GM21825 (cell line): ENCODE measurements at regions not wholly inside any gene's neighbourhood (a gene's known extent, or its start where the extent isn't known, plus 50 kb on each side); places are given as distances from the start of the nearest gene placed in this dataset.
"Not testable (repeated sequence)": the region's sequence is repeated elsewhere in the genome, so short reads cannot be mapped to it uniquely, and the experiment has no call there.

Experiments
- ATAC-seq: cut with Tn5 transposase; IDR thresholded peaks from one replicate; pipeline ENCODE4 v1.9.1; 2021; ENCODE audit warnings: mild to moderate bottlenecking, moderate library complexity; ENCODE audit not compliant: unreplicated experiment

DNA sequence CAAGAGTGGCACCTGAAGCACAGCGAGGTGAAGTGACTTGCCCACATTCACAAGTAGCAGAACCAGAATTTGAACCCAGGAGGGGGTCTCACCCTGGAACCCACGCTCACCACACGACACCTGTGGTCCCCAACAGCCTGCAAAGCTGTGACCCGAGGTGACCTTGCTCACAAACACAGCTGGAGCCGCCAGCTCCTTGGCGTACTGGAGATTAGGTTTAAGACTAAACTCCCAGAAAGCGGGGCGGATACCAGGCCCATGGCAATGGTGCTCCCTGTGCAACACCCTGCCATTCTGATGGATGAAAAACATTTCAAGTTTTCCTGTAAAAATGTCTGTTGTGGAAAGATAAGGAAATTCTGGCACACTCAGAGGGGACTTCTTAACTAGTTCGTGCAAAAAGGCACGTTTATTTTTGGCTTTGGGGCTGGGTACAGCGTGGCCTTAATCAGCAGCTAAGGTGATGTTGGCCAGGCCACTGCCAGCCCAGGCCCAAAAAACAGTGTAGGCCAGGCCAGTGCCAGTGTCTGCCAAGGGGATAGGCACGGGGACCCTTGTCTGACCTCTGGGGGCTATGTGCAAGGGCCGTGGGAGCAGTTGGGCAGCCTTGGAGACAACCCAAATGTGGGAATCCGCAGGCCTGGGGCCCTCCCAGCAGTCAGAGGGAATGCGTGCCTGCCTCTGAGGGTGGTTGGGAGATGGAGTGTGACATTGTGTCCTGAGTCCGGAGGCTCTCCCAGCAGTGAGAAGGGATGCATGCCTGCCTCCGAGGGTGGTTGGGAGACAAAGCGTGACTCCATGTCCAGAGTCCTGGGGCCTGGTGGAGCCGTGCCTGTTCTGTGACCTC, 185.0 kb upstream of the HS6ST1 start:
- ATAC-seq, result no peak

DNA sequence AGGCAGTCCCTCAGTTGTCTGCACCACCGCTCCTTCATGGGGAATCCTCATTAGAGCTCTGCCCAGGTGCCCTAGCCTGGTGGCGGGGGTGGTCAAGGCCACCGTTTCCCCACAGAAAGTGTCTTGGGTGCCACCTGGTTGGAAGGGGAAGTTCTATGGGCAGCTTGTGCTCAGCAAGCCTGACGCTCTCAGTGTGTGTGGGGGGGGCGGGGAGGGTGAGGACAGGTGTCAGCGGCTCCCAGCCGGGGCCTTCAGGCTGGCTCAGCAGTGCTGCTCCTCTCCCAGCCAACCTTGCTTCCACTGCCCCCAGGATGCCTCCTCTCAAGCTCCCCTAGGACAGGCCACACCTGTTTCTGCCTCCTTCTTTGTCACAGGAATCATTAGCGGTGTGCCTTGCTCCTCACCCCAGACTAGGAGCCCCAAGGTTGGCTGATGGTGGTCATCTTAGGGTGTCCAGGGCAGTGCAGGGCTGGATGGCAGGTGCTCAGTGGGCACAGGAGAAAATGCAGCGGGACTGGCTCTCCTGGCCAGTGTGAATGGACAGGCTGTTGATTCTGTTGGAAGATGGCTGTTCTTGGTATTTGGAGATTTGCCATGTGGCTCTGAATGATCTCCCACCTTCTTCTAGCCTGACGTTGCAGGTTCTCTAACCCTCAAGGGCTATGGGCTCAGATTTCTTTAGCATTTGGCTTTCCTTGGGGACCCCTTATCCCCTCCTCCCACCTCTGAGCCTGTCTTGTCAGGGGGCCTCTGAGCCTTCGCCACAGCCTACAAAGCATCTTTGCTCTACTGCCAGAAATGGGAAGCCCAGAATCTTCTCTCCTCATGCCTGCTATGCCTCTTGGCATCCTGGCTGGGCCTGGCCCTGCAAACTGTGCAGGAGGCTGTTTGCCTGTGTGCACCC, 185.8 kb upstream of the HS6ST1 start:
- ATAC-seq, result peak; percentile 81

- ATAC-seq, result no peak
Measured at GRCh38 chr2:128505150-128505490, 186.5 kb upstream of the HS6ST1 start.

DNA sequence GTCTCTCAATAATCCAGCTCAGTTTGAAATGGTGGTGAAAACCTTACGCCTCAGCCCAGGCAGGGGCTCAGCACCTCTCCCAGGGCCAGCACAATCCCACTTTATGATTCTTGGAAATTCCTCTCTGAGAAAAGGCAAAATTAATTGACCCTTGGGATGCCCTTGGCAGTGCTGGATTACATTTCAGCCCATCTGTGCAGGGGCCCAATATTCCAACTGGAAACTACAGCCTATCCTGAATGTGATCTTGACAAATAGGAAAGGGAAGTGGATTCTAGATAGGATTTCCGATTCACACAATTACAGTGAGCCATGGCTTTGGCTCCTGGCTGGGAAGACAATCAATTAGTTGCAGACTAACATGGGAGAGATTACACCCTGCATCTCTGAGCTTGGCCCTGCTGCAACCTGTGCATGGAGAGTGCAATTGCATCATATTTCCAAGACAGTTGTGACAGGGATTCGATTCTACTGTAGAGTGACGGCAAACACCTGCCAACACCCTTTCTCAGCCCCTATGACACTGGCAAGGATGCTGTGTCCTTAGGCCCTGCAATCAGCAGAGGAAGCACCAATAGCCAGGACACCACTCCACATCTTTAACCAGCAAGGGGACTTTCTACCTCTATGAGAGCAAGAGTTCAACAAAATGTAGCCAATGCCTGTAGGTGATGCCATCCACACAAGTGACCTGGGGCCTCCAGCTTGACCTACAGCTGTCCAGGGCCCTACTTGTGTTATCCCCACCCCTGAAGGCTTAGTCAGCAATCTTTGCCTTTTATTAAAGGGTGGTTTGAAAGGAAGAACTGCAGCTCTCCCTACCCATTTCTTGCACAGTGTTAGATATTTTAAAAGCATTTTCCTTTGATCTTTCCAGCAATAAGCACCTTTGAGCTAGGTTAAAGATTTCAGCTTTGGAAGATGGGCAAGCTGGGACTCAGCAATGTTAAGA, 187.2 kb upstream of the HS6ST1 start:
- ATAC-seq, result no peak

- no peak for ATAC-seq
Measured at GRCh38 chr2:128506534-128506933, 187.9 kb upstream of the HS6ST1 start.

- no peak for ATAC-seq
Measured at GRCh38 chr2:128510701-128511397, 192.2 kb upstream of the HS6ST1 start.

- ATAC-seq, result no peak
Measured at GRCh38 chr2:128511731-128512378, 193.2 kb upstream of the HS6ST1 start.

- no peak for ATAC-seq
Measured at GRCh38 chr2:128512379-128513115, 193.9 kb upstream of the HS6ST1 start.

DNA sequence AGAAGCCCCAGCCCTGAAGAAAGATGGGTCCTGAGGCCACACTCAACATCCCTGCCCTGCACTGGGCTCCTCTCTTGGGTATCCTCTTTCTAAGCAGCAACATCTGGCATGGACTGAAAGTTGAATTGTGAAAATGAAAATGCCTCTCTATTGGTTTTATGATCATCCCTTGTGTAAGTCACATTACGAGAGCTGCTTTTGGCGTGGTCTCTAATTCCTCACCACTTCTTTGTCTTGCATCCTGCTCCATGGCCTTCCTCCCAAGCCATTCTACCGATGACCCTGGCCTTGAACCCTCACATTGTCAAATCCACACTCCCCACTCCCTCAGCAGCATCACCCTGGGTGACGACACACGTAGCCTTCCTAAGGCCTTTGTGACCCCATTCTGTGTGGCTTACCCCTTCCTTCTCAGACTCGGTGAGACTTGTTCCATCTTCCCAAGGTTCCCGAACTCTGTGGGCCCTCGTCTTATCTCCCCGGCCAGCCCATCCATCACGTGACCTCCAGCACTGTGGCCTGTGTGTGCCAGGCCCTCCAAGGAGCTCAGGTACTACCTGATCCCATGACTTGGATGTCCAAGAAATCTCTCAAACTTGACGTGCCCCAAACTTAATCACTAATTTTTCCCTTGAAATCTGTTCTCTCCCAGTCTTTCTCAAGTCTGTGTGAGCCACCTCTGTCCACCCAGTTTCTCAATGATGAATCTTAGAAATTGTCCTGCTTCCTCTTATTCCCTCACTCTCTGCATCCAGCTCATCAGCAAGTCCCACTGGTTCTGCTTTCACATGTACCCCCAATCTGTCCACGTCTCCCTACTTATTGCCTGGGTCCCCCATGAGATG, 194.7 kb upstream of the HS6ST1 start:
- ATAC-seq, result no peak

GRCh38 chr2:128513961-128514283, 195.3 kb upstream of the HS6ST1 start:
- peak; percentile 79 for ATAC-seq

- no peak for ATAC-seq
Measured at GRCh38 chr2:128514555-128514955, 195.9 kb upstream of the HS6ST1 start.

DNA sequence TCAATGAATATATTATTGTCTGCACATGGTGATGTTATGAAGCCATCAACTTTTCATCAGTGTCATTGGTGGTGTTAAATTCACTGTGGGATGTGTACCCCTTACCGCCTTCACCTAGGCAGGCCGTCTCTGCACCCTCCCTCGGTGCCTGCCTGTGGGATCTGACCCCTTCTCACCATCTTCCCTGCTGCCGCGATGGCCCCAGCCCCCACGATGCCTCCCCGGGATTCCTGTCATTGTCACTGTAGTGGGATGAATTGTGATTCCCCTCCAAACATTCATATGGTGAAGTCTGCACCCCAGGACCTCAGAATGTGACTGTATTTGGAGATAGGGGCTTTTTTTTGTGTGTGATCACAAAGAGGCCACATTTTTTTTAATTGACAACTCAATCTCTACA, 198.3 kb upstream of the HS6ST1 start:
- ATAC-seq, result no peak

DNA sequence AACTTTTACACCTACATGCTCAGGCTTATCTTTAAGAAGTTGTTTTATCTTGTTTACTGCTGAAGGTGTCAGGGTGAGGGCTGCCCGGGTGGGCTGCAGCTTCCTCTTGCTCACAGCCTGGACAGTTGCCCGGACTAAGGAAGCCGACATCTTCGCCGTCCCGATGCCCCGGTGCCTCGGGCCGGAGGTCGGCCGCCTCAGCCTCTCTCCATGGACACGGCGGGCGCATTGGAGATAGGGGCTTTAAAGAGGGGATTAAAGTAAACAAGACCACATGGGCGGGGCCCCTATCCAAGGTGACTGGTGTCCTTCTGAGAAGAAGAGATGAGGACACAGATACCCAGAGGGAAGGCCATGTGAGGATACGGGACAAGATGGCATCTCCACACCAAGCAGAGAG, 200.4 kb upstream of the HS6ST1 start:
- ATAC-seq, result not testable (repeated sequence)

DNA sequence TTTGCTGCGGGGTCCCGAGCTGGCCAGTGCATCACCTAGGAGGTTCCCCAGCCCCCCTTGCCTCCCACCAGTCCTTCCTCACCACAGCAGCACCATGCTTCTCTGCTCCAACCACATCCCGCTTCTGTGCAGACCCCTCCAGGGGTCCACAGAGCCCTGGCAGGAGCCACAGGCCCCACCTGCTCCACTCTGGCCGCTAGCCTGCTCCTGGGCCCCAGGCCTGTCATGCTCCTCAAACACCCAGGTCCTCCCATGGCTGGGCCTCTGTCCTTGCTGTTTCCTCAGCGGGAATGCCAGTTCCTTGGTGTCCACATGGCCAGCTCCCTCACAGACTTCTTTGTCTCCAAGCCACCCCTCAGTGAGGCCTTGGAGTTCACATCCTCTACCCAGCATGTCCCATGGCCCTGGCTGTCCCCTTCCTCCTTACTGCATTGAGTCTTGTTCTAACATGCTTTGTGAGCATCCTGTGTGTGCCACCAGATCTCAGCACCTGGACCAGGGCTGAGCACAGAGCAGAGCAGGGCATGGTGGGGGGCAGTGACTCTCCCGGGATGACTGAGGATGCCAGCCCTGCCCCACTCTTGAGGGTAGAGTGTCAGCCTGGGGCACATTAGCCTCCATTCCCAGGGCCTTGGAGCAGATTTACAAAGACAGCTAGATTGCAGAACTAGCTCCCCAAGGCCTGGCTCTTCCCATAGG, 201.0 kb upstream of the HS6ST1 start:
- no peak for ATAC-seq

DNA sequence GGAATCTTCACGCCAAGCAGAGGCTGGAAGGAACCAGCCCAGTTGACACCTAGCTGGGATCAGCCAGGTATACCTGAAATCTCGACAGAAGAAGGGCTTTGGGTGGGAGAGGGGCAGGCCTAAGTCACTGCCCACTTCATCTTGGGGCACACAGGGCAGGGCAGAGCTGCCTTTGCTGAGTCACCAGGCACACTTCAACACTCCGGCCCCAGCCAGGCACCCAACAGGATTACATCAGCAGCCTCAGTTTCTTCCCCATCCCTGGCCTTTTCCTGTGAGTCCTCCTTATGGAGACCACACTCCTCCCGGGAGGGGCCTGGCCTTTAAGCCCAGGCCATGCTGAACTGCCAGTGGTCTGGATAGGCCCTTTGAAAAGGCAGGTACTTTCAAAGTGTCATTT, 201.7 kb upstream of the HS6ST1 start:
- ATAC-seq, result no peak

- ATAC-seq, result peak; percentile 95
Measured at GRCh38 chr2:128520791-128521190, 202.1 kb upstream of the HS6ST1 start.

DNA sequence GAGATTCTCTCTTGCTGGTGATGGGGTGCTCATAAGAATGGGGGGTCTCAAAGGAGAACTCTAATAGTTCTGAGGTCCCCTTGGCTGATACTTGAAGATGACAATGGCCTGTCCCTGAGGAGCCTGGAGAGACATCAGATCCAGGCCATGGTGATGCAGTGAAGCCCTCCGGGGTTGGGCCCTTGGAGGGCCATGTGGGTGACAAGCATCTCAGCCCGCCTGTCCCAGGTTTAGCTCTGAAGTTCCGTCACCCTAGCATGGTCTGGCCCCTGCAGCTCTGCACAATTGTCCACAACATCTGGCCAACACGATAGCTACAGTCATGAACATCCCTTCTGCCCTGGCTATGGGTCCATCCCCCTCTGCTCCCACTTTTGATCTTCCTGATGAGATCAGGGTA, 202.8 kb upstream of the HS6ST1 start:
- no peak for ATAC-seq

DNA sequence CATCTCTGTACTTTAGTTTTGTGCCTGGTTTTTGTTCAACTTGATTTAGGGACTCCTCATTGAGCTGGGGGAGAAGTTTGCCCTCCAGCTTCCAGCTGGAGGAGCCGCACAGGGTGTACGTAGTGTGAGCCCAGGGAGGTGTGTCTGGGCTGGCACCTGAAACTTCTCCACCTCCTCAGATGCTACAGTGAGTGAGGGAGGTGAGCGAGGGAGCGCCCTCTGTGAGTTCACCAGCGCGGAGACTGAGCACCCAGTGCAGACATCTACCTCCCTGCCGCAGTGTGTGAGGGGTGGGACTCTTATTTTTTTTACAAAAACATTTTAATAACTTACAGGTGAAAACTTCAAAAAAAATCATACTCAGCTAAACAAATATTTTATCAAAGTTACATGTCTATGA, 204.2 kb upstream of the HS6ST1 start:
- no peak for ATAC-seq
